Muscle of leg (tissue), 3 donors: ENCODE measurements at regions not wholly inside any gene's neighbourhood (a gene's known extent, or its start where the extent isn't known, plus 50 kb on each side); places are given as distances from the start of the nearest gene placed in this dataset.

ENCODE experiments used
- DNase-seq: peaks from one replicate; pipeline ENCODE4 v3.0.0; 2013
- H3K27ac ChIP-seq: one replicate; pipeline ENCODE4 v1.5.1; 2013; ENCODE audit warnings: mild to moderate bottlenecking, low read length, control low read depth
- H3K27me3 ChIP-seq: one replicate; pipeline ENCODE4 v1.6.1; 2013; ENCODE audit warnings: low read length; ENCODE audit not compliant: control insufficient read depth, insufficient read depth
- H3K36me3 ChIP-seq: one replicate; pipeline ENCODE4 v1.6.1; 2013; ENCODE audit warnings: low read length; ENCODE audit not compliant: control insufficient read depth, insufficient read depth
- H3K4me1 ChIP-seq: one replicate; pipeline ENCODE4 v1.6.1; 2013; ENCODE audit warnings: low read length; ENCODE audit not compliant: control insufficient read depth, insufficient read depth
- H3K4me3 ChIP-seq: one replicate; pipeline ENCODE4 v1.5.1; 2013; ENCODE audit warnings: low read length, control low read depth
- H3K9me3 ChIP-seq: replicated peaks from 2 replicates; pipeline ENCODE4 v1.6.1; 2013; ENCODE audit warnings: low read depth, low read length; ENCODE audit not compliant: control insufficient read depth
- WGBS: methylation state at CpG from one replicate; pipeline ENCODE4 v1.1.5; 2013; ENCODE audit warnings: missing lambda C conversion rate; ENCODE audit not compliant: insufficient coverage; 5-methylcytosine and 5-hydroxymethylcytosine counted together

DNA sequence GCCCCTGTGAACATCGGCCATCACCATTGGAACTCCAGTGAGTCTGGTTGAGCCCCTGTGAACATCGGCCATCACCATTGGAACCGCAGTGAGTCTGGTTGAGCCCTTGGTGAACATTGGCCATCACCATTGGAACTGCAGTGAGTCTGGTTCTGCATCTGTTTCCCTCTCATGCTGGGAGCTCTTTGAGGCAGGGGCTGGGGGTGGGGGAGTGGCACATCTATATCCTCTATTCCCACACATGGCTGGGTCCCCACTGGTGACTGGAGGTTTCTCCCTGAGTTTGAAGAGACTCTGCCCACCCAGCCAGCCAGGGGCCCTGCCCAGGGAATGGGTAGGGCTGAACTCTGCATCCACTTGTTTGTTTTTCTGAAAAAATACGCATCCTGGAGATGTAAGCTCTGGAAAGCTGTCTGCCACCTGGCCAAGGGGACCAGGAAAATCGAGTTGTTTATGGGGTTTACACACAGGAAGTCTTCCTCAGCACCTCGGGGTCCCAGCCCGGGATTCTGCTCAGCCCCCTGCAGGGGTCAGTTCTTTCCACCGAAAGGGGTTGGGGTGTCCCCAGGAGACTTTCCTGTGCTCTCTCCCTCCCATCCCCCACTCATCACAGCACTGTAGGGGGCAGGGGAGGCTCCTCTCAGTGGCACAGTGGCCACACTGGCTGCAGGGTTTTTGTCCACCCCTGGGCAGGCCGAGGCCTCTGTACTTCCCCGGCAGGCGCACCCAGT, 170.5 kb upstream of the GSC start:
- H3K9me3 ChIP-seq, result no peaks in the 10 kb centered on the region
- no peaks in the 10 kb centered on the region for H3K27me3 ChIP-seq
- no peaks in the 10 kb centered on the region for H3K36me3 ChIP-seq
- DNase-seq, result no peak
- no peak overlapping the region for H3K4me3 ChIP-seq
- no peak overlapping the region for H3K27ac ChIP-seq
- WGBS, result 100% methylated on average over 2 of the region's 11 CpGs
- H3K4me1 ChIP-seq, result peaks cover 23% of the 10 kb centered on the region

DNA sequence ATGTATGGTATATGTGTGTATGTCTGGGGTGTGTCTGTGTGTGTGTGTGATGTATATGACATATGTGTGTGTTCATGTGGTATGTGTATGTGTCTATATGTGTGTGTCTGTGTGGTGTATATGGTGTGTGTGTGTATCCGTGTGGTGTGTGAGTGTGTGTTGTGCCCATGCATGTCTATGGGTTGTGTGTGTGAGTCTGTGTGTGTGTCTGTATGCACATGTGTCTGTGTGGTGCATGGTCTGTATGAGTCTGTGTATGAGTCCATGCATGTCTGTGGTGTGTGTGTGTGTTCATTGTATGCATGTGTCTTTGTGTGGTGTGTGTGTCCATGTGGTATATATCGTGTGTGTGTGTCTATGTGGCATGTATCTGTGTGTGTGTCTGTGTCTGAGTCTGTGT, 168.1 kb upstream of the GSC start:
- no peaks in the 10 kb centered on the region for H3K27me3 ChIP-seq
- 93% methylated on average over 2 of the region's 2 CpGs for WGBS
- peaks cover 25% of the 10 kb centered on the region for H3K4me1 ChIP-seq
- no peaks in the 10 kb centered on the region for H3K9me3 ChIP-seq
- H3K4me3 ChIP-seq, result no peak overlapping the region
- H3K27ac ChIP-seq, result no peak overlapping the region
- no peak for DNase-seq
- no peaks in the 10 kb centered on the region for H3K36me3 ChIP-seq

DNA sequence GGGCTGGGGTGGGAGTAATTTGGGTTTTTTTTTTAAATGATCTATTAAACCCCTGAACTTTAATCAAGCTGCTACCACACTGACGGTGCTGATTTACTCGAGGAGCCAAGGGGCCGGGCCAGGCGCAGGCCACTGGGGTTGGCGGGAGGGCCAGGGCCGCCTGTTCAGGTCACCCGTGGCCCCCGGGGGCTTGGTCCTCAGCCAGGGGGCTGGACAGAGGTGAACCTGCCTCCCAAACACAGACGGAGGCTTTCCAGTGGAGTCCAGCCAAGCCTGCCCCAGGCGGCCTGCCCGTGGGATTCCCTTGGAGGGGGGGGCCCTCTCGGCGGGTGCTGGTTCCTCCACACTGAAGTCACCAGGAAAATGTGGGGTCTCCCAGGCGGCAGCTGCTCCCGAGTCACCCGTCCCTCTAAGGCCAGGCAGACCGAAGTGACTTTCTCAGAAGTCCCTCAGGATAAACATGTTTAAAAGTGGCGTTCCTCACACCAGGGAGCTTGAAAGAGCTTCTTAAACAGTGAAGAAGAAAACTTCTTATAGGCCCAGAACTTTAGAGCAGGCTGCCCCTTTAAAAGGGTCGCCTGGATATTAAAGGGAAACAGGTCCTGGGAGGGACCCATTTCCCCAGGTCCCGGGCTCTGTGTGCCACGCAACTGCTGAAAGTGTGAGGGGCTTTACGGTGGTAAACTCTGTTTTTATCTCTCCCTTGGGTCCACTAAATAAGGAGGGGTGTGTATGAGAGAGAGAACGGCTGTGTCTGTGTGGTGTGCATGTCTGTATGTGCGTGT, 167.2 kb upstream of the GSC start:
- no peaks in the 10 kb centered on the region for H3K9me3 ChIP-seq
- H3K4me1 ChIP-seq, result peaks cover 25% of the 10 kb centered on the region
- H3K4me3 ChIP-seq, result no peak overlapping the region
- DNase-seq, result no peak
- H3K36me3 ChIP-seq, result no peaks in the 10 kb centered on the region
- H3K27ac ChIP-seq, result peak overlapping the region; percentile 92
- 13% methylated on average over 13 of the region's 24 CpGs for WGBS
- no peaks in the 10 kb centered on the region for H3K27me3 ChIP-seq

GRCh38 chr14:94936401-94936892, 166.5 kb upstream of the GSC start:
- peaks cover under 1% of the 10 kb centered on the region for H3K27me3 ChIP-seq
- DNase-seq, result peak; percentile 91
- 15% methylated on average over 20 of the region's 26 CpGs for WGBS
- H3K4me1 ChIP-seq, result peaks cover 25% of the 10 kb centered on the region
- no peaks in the 10 kb centered on the region for H3K9me3 ChIP-seq
- no peaks in the 10 kb centered on the region for H3K36me3 ChIP-seq
- peak overlapping the region; percentile 92 for H3K27ac ChIP-seq
- H3K4me3 ChIP-seq, result no peak overlapping the region

DNA sequence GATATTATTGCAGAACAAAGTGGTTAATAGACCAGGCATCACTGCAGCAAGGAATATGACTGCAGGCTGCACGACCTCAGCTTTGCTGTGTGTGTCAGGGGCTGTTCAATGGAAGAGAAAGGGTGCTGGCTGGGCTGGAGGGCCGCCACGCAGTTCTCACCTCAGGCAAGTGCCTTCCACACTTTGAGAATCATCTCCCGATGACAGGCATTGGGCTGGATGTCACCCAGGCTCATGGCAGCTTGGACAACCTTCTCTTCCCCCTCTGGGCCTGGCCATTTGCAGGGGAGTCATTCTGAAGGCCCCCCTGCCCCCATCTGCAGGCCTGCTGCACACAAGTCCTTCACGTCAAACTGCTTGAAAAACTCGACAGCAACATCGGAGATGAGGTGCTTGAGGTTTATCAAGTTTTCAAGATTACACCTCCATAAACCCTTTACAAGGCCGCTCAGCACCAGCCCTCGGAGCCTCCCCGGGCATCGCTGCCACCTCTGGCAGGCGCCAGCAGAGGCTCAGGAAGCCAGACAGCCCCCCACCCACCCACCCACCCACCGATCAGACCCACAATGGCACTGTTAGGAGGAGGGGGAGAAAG, 165.9 kb upstream of the GSC start:
- Histone ChIP-seq H3K36me3 (no peaks in the 10 kb centered on the region), H3K27me3 (peaks cover 2% of the 10 kb centered on the region), H3K9me3 (no peaks in the 10 kb centered on the region), H3K27ac (peak overlapping the region; percentile 21), H3K4me1 (peaks cover 25% of the 10 kb centered on the region), H3K4me3 (no peak overlapping the region)
- 48% methylated on average over 3 of the region's 13 CpGs for WGBS
- DNase-seq, result no peak

DNA sequence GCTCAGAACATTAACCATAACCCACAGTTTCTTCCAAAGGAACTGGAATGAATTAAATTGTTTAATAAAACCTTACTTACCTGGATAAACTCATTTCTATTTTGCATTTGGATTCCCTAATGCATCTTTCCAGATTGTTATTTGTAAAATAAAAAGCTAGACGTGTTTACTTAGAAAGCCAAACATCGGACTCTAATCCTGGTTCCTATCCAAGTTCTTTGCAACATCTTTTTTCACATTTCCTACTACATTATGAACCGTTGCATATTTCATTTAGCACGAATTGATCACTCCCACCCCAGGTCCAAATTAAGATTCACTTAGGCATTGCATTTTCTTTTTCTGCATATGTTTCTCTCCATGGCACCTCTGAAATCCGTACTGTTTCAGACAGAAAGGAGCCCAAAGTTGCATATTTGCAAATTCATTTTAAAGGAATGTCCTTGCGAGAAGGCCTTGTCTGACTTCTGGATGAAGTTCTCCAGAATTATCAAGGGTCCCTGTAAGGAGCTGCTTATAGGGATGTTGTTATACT, 164.4 kb upstream of the GSC start:
- peak; percentile 55 for DNase-seq
- no peak overlapping the region for H3K27ac ChIP-seq
- H3K27me3 ChIP-seq, result peaks cover 6% of the 10 kb centered on the region
- no peaks in the 10 kb centered on the region for H3K36me3 ChIP-seq
- H3K4me1 ChIP-seq, result peaks cover 25% of the 10 kb centered on the region
- H3K9me3 ChIP-seq, result no peaks in the 10 kb centered on the region
- 28% methylated on average over 5 of the region's 6 CpGs for WGBS
- H3K4me3 ChIP-seq, result no peak overlapping the region

- peaks cover 6% of the 10 kb centered on the region for H3K27me3 ChIP-seq
- no peaks in the 10 kb centered on the region for H3K9me3 ChIP-seq
- H3K4me1 ChIP-seq, result peaks cover 25% of the 10 kb centered on the region
- no peak overlapping the region for H3K27ac ChIP-seq
- WGBS, result 80% methylated on average over 1 of the region's 5 CpGs
- no peaks in the 10 kb centered on the region for H3K36me3 ChIP-seq
- no peak overlapping the region for H3K4me3 ChIP-seq
- peak; percentile 29 for DNase-seq
Measured at GRCh38 chr14:94933486-94933885, 163.6 kb upstream of the GSC start.

DNA sequence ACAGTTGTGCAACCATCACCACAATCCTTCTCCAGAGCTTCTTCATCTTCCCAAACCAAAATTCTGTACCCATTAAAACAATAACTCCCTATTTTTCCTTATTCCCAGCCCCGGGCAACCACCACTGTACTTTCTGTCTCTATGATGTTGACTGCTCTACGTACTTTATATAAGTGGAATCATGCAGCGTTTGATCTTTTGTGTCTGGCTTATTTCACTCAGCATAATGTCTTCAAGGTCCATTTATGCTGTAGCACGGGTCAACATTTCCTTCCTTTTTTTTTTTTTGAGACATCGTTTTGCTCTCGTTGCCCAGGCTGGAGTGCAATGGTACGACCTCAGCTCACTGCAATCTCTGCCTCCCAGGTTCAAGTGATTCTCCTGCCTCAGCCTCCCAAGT, 162.7 kb upstream of the GSC start:
- DNase-seq, result no peak

DNA sequence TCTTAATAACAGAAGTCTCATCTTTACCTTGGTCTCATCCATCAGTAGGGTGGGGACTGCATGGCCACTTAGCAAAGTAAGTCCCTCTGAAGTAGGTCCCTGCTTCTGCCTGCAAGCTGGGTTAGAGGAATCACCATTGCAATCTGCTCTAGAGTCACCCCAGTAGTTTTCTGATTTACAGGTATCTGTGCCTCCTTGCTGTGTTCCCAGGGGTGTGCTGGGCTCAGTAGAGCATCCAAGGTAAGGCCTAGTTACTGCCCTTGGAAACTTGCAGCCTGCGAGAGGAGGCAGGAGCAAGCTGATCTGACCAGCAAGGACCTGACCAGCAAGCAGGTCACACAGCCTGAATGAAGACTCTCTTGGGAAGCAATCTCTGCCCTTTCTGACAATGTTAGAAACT, 160.8 kb upstream of the GSC start:
- Histone ChIP-seq H3K4me3 (no peak overlapping the region), H3K27me3 (peaks cover 6% of the 10 kb centered on the region), H3K9me3 (no peaks in the 10 kb centered on the region), H3K4me1 (peaks cover 5% of the 10 kb centered on the region), H3K27ac (no peak overlapping the region), H3K36me3 (no peaks in the 10 kb centered on the region)
- WGBS, result 80% methylated on average over 1 of the region's 1 CpG
- no peak for DNase-seq

More for the DNA sequence above, 162.7 kb upstream of the GSC start:
- Histone ChIP-seq H3K9me3 (no peaks in the 10 kb centered on the region), H3K4me1 (peaks cover 23% of the 10 kb centered on the region), H3K36me3 (no peaks in the 10 kb centered on the region), H3K27me3 (peaks cover 6% of the 10 kb centered on the region), H3K27ac (no peak overlapping the region), H3K4me3 (no peak overlapping the region)
- WGBS, result 77% methylated on average over 4 of the region's 7 CpGs

DNA sequence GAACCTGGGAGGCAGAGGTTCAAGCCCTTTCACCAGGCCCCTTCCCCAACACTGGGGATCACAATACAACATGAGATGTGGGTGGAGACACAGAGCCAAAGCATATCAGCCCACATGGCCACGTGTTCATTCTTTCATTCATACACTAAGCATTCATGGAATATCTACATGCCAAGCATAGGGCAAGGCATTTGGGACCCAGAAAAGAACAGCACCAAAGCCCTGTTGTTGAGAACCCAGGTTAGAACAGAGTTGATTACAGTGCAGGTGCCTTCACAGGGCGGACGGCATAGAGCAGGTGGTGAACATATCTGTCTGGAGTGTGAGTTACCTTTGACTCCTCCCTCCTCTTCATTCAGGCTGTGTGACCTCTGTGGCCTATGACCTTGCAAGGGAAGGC, 159.4 kb upstream of the GSC start:
- no CpG with 5 or more reads among the region's 3 CpGs for WGBS
- Histone ChIP-seq H3K4me1 (no peaks in the 10 kb centered on the region), H3K36me3 (no peaks in the 10 kb centered on the region), H3K27ac (no peak overlapping the region), H3K4me3 (no peak overlapping the region), H3K27me3 (peaks cover 6% of the 10 kb centered on the region), H3K9me3 (no peaks in the 10 kb centered on the region)
- DNase-seq, result no peak
